RWPE1 (cell line): ENCODE measurements at regions not wholly inside any gene's neighbourhood (a gene's known extent, or its start where the extent isn't known, plus 50 kb on each side); places are given as distances from the start of the nearest gene placed in this dataset.
"Not testable (repeated sequence)": the region's sequence is repeated elsewhere in the genome, so short reads cannot be mapped to it uniquely, and the experiment has no call there.

Source experiments
- CTCF ChIA-PET: fragments of 350-600 bp; sonication (Branson Sonifier 250); formaldehyde crosslinking; extraction: SDS; loops from one replicate; lab custom pipeline; 2021; lab: Yijun Ruan, JAX
- POLR2A ChIA-PET: fragments of 400-600 bp; formaldehyde crosslinking; extraction: SDS; loops from one replicate; lab custom pipeline; 2020; ENCODE audit warnings: antibody characterized with exemption; ENCODE audit not compliant: low non-redundant PET; lab: Yijun Ruan, JAX
- DNase-seq: peaks from one replicate; pipeline ENCODE4 v3.0.0; 2012; ENCODE audit warnings: low spot score
- H3K27ac ChIP-seq: fragments of 450-650 bp; 2 replicates; pipeline ENCODE4 v1.5.1; 2017
- TF ChIP-seq, protein P1 (sequence below): fragments of 450-650 bp; conservative IDR thresholded peaks from 2 replicates; pipeline ENCODE4 v1.5.1; 2017; ENCODE audit warnings: low read depth, mild to moderate bottlenecking

DNA sequence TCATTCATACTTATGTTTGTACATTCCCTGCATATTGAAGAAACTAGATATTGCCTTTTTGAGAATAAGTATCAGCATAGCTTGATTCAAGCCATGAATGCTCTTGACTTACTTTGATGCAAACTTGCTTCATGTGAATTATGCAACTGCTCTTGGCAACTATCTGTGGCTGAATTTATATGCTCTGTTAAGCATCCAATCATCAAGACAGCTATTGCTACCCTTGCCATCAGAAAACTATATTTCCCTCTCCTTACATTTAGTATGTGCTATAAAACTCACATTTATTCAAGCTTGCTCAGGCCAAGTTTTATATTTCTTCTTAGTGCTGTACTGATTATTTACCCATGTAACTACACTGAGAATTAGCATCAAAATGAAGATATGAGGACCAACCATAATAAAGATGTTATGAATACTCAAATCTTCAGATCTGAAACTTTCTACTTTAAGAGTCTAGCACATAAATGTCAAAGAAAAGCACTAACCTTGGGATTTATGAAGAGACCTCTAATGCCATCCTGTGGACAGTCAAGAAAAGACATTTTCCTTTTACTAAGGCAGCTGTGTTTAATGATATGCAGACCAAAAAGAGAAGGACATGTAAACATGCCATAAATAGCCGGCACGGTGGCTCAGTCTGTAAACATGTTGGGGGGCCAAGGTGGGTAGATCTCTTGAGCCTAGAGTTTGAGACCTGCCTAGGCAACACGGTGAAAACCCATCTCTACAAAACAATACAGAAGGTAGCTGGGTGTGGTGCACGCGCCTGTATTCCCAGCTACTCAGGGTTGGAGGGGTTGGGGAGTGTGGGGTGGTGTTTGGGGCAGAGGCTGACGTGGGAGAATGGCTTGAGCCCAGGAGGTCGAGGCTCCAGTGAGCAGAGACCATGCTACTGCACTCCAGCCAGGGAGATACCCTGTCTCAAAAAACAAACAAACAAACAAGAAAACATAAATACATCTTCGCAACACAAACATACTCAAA, 267.0 kb upstream of the TYRP1 start:
- H3K27ac ChIP-seq = no peak overlapping the region
- TF ChIP-seq, protein P1, sequence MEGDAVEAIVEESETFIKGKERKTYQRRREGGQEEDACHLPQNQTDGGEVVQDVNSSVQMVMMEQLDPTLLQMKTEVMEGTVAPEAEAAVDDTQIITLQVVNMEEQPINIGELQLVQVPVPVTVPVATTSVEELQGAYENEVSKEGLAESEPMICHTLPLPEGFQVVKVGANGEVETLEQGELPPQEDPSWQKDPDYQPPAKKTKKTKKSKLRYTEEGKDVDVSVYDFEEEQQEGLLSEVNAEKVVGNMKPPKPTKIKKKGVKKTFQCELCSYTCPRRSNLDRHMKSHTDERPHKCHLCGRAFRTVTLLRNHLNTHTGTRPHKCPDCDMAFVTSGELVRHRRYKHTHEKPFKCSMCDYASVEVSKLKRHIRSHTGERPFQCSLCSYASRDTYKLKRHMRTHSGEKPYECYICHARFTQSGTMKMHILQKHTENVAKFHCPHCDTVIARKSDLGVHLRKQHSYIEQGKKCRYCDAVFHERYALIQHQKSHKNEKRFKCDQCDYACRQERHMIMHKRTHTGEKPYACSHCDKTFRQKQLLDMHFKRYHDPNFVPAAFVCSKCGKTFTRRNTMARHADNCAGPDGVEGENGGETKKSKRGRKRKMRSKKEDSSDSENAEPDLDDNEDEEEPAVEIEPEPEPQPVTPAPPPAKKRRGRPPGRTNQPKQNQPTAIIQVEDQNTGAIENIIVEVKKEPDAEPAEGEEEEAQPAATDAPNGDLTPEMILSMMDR = no peak
- peak; percentile 13 for DNase-seq
- ChIA-PET POLR2A (interaction anchor here (0.6 kb wide), 1 partner anchor 1209 kb away, joined by 4 read pairs; no protein-coding TSS in a partner anchor), CTCF (interaction anchor here (0.6 to 1.0 kb wide), 5 partner anchors 21 to 1825 kb away, joined by 3 to 4 read pairs (median 3); no protein-coding TSS in a partner anchor)

DNA sequence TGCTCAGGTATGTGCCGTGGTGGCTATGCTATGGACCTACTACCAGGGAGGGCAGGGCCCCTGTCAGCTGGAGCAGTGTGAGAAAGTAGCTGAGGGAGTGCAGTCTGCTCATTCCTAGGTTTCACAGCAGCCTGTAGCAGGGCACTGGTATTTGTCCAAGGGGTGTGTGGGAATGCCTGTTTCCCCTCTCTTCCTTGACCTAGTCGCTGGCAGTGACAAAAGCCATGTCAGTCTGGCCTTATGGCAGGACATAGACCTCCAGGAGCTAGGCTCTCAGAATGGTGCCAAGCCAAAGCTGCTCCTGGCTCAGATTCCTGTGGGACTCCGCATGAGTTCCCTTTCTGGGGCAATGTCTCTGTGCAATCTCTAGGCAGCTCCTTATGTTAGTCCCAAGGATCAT, 253.9 kb upstream of the TYRP1 start:
- CTCF ChIA-PET = no interaction called here
- POLR2A ChIA-PET = no interaction called here
- no peak for DNase-seq
- TF ChIP-seq, protein P1 = no peak
- no peak overlapping the region for H3K27ac ChIP-seq

GRCh38 chr9:12441080-12441479, 252.1 kb upstream of the TYRP1 start:
- DNase-seq, POLR2A ChIA-PET, CTCF ChIA-PET, H3K27ac ChIP-seq: not testable (repeated sequence)

DNA sequence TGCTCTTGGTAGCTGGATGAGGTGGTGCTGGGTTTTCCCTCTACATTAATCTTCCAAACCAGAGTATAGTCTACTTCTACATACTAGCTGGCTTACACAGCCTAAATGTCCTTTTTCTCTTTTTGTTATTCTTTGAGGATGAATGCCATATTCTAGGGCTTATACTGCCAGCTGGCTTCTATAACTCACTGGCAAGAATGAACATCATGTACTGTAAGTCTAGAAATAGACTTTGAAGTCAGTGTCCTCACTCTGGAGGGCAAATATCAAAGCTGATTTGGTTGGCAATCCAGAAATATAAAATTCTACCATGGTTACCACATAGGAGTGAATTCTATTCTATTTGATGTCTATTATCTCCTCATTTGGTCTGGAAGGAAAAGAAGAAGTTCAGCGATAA, 251.7 kb upstream of the TYRP1 start:
- CTCF ChIA-PET = no interaction called here
- POLR2A ChIA-PET = no interaction called here
- TF ChIP-seq, protein P1 = no peak
- no peak for DNase-seq
- no peak overlapping the region for H3K27ac ChIP-seq

- CTCF ChIA-PET = no interaction called here
- no peak for DNase-seq
- POLR2A ChIA-PET = no interaction called here
- H3K27ac ChIP-seq = no peak overlapping the region
- TF ChIP-seq, protein P1 = no peak
These were observed 244.9 kb upstream of the TYRP1 start for GRCh38 chr9:12448246-12448645.

DNA sequence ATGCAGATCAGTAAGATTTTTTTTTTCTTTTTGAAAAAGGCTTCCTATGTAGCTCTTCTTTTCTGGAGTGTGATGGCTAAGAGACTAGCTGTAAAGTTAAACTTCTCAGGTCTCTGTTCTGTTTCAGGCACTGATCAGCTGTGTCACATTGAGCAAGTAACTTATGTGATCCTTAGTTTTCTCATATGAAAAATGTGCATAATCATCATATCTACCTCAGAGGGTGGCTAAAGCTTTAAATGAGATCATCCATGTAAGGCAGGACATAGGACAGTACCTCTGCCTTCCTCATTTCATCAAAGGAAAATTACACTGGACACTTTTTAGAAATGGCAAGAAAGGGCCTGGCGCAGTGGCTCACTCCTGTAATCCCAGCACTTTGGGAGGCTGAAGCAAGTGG, 235.9 kb upstream of the TYRP1 start:
- no peak overlapping the region for H3K27ac ChIP-seq
- ChIA-PET POLR2A (no interaction called here), CTCF (interaction anchor here (0.6 kb wide), 1 partner anchor 1881 kb away, joined by 3 read pairs; no protein-coding TSS in a partner anchor)
- DNase-seq = no peak
- TF ChIP-seq, protein P1 = no peak
